GM18505 (cell line): ENCODE measurements at regions not wholly inside any gene's neighbourhood (a gene's known extent, or its start where the extent isn't known, plus 50 kb on each side); places are given as distances from the start of the nearest gene placed in this dataset.
"Not testable (repeated sequence)": the region's sequence is repeated elsewhere in the genome, so short reads cannot be mapped to it uniquely, and the experiment has no call there.

Experiments used
- ATAC-seq: cut with Tn5 transposase; IDR thresholded peaks from one replicate; pipeline ENCODE4 v1.9.1; 2021; ENCODE audit not compliant: unreplicated experiment
- POLR2A ChIP-seq: IDR thresholded peaks from 4 replicates; pipeline ENCODE4 v1.6.1; 2011; ENCODE audit warnings: borderline replicate concordance; ENCODE audit not compliant: insufficient read depth, insufficient read length; ENCODE audit errors: extremely low read depth

- TF ChIP-seq POLR2A = no peak
- ATAC-seq = peak; percentile 66
Measured at GRCh38 chr16:85446951-85447692, 166.0 kb upstream of the GSE1 start.

DNA sequence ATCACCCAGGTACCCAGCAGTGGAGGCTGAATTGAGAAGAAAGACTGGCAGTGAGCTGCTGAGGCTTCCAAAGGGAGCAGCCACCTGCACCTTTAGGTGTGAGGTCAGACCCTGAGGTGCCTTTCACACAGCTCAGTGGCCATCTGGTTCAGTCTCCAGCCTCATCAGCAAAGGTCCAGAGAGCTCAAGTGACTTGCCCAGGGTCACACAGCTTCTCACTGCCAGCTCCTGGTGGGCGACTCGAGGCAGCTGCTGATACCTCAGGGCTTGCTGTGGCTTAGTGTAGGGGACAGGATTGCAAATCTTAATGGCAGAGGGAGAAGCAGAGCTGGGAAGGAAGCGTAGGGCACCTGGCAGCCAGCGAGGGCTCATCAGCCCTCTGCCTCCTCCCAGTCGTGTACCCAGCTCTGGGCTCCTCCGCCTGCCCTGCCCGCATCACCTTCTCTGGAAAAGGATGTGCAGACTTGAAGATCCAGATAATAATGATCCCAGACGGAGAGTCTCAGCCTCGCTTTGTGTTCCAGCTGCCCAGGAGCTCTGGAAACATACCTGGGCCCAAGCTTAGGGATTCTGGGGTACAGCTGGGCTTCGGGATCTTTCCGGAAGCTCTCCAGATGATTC lies 165.3 kb upstream of the GSE1 start:
- ATAC-seq = no peak
- TF ChIP-seq POLR2A = no peak

GRCh38 chr16:85448557-85449190 lies 164.4 kb upstream of the GSE1 start:
- ATAC-seq = no peak
- TF ChIP-seq POLR2A = no peak

- TF ChIP-seq POLR2A = no peak
- ATAC-seq = no peak
Measured at GRCh38 chr16:85449191-85449884, 163.8 kb upstream of the GSE1 start.

- TF ChIP-seq POLR2A = no peak
- no peak for ATAC-seq
Measured at GRCh38 chr16:85449885-85450245, 163.3 kb upstream of the GSE1 start.

DNA sequence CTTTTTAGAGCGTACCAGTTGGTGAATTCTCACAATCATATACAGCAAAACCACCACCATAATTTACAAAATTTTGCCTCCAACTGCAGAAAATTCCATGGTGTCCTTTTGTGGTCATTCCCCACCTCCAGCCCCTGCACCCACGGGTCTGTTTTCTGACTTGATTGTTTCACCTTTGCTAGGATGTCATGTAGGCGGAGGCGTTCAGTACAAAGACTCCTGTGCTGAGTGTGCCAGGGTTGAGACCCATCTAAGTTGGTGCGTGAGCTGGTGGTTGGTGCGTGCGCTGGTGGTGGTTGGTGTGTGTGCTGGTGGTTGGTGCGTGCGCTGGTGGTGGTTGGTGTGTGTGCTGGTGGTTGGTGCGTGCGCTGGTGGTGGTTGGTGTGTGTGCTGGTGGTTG lies 162.0 kb upstream of the GSE1 start:
- not testable (repeated sequence) for ATAC-seq

DNA sequence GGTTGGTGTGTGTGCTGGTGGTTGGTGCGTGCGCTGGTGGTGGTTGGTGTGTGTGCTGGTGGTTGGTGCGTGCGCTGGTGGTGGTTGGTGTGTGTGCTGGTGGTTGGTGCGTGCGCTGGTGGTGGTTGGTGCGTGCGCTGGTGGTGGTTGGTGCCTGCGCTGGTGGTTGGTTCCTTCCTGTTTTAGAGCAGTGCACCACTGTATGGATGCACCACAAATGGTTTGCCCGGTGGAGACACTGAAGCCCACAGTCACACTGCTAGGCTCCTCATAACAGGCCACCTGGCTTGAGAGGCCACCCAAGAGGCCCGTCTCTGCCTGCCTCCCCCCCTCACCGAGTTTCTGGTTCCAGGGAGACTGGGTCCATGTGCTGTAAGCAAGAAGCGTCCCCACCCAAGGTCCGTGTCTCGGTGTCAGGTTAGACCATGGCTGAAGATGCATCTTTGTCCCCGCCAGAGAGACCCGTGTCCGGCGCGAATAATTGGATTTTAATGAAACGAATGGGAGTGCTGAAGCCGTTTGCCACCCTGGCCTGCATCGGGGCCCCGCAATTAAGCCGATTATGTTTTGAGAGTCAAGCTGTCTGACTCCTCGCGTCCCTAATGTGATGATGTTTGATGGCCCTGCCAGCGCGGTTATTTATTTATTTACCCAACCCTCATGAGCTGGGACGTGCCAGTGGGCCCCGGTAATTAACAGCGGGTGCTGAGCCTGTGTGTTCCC lies 161.3 kb upstream of the GSE1 start:
- no peak for TF ChIP-seq POLR2A
- no peak for ATAC-seq

DNA sequence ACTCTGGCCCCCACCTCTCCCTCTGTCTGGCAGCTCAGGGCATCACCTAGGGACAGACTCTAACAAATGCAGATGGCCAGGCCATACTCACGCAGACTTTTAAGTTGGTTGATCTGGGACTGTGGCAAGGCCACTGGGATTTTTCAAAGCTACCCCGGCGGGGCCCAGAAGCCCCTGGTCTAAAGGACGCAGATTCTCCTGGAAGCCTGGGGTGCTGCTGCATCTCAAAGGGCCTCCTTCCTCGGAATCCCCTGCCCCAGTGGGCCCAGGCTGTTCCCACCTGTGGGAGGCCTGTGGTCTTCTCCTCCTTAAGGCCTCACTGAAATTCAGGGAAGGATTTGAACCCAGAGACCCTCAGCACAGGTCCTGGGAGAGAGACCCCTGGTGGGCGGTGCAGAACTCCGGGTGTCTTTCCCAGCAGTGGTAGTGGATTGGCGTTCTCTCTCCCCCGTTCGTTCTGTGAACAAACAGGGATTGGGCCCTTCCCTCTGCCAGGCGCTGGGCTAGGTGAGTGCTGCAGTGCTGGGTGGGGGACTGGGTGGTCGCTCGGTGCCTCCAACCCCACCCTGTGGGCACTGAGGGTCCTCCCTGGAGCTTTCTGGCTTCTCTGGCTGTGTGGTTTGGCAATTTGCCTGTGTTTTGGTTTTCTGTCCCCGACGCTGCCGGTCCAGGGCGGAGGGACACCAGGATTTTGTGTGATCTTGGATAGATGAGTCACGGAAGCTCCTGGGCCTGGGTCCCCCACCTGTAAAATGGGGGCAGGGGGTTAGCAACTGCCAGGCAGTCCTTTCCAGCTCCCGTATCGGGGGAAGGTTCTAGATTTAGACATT lies 160.5 kb upstream of the GSE1 start:
- ATAC-seq = no peak
- no peak for TF ChIP-seq POLR2A

DNA sequence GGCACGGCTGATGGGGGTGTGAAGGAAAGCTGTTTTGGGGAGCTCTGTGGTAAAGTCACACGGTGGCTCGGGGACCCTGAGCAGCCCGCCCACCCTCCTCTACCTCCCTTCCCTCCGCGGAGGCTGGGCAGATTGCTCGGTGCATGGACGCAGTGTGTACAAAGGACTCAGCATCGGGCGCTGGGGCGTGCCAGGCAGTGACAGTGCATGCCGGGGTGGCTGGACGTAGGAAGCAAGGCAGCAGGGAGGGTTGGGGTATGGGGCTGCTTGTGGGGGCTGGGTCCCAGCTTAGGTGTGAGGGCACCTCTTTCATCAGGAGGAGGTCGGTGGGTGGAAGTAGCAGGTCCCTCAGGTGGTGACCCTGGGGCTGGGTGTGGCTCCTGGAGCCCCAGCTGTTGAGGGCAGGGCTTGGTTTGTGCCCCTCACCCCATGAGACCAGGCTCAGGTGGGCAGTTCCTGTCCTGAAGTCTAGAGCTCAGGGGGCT lies 159.9 kb upstream of the GSE1 start:
- no peak for TF ChIP-seq POLR2A
- no peak for ATAC-seq

DNA sequence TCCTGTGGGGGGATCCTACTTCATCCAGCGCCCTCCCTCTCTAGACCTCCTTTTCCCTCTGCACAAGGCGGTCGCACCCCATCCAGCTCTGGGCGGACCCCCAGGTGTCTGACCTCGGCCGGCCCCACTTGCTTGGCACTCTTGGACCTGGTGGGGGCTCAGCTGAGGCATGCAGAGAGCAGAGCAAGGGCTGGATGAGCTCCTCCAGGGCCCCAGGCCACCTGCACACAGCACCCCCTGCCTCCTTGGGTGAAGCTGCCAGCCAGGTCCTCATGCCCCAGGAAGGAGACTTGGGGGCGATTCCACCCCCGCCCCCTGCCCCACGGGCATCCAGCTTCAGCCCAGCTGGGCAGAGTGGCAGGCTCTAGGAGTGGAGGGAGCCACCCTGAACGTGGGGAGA lies 159.4 kb upstream of the GSE1 start:
- ATAC-seq = no peak
- TF ChIP-seq POLR2A = no peak

DNA sequence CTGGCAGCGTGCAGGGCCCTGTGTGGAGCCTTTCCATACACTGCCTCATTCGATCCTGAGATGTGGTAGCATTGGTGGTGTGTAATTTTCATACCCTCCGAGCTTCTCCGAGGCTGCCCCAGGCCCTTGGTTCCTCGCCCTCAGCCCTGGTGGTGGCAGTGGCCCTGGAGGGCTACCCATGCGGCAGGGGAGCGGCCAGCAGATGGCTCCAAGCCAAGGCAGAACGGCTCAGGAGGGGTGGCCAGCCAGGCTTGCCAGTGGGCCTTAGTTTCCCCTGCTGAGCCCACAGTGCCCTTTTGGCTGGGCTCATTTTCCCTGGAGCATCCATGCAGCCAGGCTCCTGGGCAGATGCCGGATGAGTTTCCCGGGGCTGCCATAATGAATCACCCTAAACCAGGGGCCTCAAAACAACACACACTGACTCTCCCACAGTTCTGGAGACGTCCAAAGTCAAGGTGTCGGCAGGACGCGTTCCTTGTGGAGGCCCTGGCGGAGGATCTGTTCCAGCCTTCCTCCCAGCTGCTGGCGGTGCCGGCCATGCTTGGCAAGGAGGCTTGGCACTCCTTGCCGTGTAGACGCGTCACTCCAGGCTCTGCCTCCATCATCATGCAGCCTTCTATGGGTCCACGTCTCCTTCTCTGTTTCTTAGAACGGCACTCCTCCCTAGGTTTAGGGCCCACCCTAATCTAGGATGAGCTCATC lies 158.8 kb upstream of the GSE1 start:
- ATAC-seq = no peak
- no peak for TF ChIP-seq POLR2A

DNA sequence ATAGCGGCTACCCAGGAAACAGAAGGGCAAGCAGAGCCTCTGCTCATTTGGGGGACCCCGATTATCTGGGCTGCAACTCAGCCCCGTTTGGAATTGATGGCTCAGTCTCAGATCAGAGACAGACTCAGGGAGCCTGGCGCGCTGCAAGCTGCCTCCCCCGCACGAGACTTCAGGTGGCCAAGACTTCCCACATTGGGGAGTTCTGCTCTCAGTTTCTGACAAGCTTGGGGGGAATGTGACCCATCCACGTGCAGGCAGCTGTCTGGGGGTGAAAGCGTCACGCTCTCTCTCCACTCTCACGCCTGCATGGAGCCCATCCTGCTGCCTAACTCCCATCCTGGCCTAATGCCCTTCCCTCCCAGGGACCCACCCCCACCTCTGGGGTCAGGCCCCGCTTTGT lies 157.6 kb upstream of the GSE1 start:
- ATAC-seq = no peak
- no peak for TF ChIP-seq POLR2A
